NK-92 treated with Interleukin-12 subunit alpha and Interleukin-12 subunit beta, amount 100 ng/mL, for 24 hours (cell line): ENCODE measurements at regions not wholly inside any gene's neighbourhood (a gene's known extent, or its start where the extent isn't known, plus 50 kb on each side); places are given as distances from the start of the nearest gene placed in this dataset.

Source experiments
- DNase-seq: peaks from one replicate; lab custom pipeline; 2025; lab: John Stamatoyannopoulos, UW

DNA sequence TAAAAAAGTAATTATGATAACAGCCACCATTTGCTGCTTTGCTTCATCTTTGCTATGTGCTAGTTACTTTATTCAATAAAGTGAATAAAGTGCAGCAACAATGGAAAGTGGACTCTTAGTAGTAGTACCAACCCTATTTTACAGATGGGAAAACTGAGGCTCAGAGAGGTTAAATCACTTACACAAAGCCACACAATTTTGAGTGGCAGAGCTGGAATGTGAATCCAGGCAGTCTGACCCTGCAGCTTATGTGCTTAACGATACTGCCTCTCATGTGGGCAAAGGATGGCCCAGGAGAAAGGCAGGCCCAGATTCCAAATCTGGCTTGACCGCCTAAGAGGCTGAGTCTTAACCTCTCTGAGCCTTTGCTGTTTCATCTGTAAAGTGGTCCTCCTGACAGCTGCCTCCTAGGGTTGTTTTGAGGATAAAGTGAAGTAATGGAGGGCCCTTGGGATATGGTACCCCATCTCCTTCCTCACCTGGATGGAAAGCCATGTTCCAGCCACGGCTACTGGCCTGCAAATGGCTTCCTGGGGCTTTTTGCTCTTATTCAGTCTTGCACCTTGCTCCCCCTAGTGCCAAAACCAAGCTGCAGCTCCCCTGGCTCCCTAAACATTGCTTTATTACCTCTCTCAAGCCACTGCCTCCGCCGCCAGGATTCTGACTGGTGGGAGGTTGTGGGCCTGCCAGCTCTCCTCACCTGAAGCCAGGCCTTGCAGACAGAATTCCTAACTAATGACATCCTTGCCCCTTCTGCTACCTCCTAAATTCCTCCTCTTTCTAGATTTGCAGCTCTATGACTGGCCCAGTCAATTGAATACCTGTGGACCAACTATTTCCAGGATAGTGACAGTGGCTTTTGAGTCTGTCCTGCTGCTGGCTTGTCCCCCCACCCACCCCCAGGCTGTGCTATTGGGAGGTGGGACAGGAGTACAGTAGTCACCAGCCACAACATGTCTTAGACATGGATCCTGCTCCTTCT lies 283.3 kb upstream of the PWP1 start:
- DNase-seq, result peak; percentile 26

DNA sequence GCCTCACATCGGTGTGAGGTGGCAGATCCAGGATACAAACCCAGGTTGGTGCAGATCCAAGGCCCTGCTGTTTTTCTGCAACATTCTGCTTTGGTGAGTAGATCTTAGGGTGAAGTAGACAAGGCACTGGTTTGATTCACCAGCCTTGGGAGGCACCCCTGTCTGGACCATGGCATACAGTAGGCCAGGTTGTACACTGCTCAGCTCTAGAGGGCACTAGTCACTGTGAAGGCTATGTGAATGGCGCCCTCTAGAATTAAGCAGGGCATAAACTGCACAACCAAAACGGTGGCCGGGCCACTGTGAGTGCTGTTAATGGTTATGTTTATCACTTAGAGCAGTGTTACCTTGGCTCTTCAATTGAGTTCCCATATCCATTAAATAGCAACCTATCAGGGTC lies 280.6 kb upstream of the PWP1 start:
- no peak for DNase-seq

DNA sequence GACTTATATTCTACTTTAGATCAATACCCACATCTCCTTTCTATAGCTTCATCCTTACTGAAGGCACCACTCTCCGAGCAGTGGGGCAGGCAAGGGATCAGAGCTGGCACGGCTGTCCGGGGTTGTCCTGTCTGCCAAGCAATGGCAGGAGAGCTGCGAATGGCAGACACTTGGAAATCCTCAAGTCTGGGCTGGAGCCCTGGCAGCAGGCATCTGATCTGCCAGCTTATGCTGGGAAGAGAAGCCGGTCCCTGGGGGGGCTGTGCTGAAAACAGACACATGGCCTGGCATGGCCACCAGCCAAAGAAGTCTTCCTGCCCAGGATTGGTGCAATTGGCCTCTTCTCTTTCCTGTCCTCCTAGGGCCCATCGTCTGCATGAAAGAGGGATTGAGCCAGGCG lies 280.2 kb upstream of the PWP1 start:
- DNase-seq, result no peak

DNA sequence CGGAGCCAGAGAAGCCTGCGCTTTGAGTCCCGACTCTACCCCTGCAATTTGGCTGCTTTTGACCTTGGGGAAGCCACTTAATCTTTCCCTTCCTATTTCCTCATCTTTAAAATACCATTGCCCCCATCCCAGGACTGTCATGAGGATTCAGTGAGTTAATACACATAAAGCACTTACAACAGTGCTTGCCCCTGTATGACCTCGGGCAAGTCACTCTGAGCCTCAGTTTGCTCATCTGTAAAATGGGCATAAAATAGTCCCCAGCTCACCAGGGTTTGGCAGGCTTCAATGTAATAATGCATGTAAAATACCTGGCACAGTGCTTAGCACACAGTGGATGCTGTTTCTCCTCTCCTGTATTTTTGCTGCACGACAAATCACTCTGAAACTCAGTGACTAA lies 278.7 kb upstream of the PWP1 start:
- DNase-seq, result no peak

DNA sequence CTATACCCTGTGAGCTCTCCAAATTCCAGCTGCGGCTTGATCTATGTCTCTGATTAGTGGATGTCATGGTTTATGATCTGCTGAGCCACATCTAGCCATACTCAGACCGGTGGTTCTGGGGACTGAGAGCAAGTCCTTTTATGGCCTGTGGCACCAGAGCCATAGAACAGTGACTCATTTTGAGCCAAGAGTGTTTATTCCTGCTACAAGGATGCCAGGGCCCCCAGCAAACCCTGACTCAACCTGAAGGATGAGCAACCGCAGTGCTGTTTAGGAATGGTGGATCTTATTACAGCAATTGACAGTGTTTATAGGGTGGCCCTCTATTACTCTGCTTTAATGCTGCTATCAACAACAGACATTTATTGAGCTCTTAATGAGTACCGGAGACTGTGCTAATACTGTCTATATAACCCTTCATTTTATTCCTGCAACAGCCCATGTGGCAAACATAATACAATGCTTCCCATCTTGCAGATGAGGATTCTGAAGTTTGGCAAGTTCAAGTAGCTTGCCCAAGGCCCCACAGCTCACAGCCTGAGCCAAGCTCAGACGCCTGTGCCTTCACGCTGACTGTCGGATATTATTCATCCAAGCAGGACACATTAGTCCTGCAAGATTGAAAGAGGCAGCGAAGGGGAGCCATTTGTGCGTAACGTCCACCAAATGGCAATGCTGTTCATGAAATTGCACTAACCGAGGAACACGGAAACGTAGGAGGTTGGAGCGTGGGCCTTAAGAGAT lies 273.6 kb upstream of the PWP1 start:
- no peak for DNase-seq

DNA sequence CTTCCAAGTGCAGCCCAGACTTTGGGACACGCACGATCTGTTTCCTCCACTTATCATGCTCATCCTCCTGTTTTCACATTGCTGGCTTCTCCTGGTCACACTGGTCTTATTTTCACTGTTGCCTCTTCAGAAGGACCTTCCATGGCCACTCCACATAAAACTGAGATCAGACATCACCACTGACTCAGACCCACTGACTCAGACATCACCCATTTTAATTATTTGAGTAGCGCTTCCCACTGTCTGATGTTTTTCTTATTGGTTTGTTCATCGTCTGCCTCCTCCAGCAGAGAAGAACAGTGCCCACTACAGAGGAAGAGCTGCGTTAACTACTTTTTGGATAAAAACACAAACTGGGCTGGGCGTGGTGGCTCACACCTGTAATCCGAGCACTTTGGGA lies 270.5 kb upstream of the PWP1 start:
- no peak for DNase-seq

DNA sequence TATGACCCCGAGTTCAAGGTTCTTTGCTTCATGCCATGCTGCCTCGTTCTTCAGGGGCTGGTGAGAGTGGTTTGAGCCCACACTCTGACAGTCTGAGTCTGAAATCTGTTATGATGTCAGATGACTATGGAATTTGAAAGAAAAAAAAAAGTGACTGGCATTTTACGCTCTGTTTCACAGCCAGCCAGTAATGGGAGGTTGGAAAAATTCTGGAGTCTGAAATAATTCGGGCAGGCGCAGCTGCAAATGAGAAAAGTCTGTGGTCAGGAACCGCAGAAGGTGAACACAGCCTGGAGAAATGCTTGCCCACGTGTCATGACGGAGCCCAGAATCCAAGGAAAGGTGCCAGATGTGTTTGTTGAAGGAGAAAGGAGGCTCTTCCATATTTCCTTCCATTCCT lies 269.8 kb upstream of the PWP1 start:
- no peak for DNase-seq

DNA sequence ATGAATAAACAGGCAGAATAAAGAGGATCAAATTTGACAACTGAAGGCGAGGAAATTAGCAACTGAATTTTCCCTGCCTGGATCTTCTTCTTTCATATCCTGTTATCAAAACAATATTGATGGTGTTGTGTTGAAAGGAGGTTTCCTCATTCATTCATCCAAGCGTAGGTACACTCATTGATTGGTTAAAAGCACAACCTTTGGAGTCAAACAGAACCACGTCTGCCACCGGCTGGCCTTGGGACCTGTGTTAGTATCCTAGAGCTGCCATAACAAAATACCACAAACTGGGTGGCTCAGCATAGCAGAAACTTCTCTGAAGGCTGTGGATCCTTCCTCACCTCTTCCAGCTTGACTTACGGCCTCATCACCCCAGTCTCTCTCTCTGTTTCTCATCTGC lies 268.6 kb upstream of the PWP1 start:
- no peak for DNase-seq

DNA sequence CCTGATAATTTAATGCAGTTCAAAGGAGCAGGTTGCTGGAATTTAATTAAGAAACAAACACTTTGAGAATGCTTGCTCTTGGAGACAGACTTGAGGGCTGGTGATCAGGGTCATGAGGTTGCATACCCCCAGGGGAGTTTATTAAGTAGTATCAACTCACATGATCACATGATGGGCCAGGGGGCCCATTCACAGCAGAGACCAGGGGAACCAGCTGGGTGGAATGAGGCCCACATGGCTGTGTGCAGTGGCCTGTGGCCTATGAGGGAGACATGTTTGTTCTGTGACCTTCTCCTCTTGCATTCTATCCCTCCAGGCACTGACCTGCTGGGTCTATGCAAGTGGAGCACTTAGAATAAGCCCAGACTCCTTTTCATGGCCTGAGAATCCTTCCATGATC lies 266.6 kb upstream of the PWP1 start:
- DNase-seq, result no peak

DNA sequence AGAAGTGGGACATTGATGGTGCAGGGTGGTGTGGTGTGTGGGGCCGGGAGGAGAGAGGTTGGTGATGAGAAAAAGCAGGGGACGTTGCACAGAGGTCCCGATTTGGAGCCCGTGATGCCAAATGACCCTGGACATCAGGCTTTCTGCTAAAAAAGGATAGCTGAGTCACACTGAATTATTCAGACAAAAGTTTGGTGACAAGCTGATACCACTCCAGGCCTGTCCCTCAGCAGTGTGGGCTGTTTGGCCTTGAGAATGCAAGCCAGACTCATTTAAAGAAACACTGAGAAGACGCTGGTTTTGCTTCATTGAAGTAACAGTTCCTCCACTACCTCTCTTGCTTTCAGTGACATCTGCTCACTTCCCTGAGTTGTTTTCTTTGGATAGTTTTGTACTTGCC lies 262.1 kb upstream of the PWP1 start:
- no peak for DNase-seq

DNA sequence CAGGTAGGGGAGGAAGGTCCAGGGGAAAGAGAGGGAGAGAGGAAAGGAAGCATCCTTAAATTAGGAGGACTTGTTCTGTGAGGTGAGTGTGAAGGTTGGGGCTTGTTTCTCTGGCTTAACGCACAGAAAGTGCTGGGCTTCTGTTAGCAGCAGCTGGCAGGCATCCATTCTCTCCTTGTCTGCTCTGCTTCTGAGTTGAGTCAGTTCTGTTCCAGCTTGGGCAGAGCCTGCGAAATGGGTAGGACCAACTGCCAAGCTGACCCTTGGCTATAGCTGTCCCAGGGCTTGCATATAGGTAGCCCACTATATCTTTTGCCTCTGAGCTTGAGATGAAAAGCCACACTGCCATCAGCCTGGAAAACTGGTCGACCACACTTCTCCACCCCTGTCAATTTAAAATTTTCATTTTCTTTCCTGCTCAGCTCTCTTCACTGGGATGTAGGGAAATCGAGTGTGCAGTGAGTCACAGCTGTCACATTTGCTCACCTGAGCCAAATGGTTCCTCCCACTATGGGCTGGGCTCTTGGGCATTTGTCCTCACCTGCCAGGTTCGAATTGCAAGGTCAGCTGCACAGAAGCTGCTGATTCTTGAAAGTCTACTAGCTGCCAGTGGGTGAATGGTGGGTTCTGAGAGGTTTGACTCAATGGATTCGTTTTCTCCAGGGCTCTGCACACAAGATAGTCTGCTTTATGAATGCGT lies 256.4 kb upstream of the PWP1 start:
- no peak for DNase-seq

DNA sequence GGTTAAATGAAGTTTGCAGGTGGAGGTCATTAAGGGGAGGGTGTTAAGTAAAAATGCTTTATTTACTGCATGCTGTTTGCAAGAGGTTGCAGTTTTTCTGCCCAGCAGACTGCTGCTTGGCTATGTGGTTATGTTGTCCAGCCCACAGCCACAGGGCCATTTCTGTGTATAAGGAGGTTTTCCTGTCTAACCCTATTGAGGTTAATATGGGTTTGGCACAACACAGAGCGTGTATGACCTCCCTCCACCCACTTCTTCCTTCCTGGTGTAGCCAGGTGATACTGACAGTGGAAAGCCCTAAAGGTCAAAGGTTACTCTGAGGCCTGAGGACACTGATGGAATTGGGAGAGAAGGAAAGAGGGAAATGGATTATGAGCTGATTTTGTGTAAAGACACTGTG lies 253.7 kb upstream of the PWP1 start:
- DNase-seq, result peak; percentile 60

DNA sequence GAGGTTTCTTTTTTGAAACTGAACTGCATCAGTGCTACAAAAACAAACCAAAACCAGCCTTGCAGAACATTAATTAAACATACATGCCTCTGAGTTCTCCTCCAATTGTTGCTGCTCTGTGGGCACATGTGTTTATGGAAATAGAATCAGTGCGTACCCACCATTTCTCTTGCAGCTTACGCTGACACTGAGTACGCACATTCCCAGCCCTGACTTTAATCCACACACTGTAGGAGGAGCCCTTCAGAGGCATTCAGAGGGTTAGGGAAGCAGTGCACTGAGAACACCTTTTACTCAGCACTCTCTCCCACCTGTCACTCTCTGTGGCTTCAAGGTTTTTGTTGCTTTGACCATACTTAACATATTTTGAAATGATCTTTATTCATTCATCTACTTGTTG lies 250.5 kb upstream of the PWP1 start:
- DNase-seq, result no peak

DNA sequence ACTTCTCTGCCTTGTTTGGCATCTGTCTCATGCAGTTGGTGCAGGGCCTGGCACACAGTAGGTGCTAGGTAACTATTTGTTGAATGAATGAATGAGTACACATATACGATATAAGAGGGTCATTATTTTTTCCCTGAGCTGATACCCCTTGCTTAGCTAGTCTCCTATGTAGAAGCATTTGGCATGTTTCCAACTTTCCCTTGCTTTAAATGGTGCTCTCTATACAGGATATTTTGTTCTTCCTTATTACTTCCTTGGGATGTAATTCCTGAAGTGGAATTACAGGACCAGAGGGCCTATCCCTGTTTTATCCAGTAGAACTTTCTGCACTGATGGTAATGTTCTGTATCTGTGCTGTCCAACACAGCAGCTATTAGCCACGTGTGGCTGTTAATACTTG lies 250.1 kb upstream of the PWP1 start:
- no peak for DNase-seq

DNA sequence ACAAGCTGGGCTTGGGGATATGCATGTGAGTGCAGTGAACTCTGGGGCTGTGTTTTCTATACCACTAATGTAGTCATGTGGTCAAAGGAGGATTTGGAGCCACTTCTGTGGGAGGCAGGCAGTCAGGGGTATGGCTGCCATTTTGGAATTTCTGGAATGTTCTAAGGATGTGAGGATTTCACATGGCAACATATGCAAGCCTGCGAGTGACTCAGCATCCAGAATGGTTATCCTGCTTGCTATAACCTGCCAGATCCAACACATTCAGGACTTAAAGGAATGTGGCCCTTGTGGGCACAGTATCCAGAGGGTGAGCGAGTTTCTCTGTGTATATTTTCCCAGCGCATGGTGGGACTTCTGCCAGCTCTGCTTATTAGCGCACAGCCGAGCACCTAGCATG lies 249.2 kb upstream of the PWP1 start:
- DNase-seq, result no peak

DNA sequence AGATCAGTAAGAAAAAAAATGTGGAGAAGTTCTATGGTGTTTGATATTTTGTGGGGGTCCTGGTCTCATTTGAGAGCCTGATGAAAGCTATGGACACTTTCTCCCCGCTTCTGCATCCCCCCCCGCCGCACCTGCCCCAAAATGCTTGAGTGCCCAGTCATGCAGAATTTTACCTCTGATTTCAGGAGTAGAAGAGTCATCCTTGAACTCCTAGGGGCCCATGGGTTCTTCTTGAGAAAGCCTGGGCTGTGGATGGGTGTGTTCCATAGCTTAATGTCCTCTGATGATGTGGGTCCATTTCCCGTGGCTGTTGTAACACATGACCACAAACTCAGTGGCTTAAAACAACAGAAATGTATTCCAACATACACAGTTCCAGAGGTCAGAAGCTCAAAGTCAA lies 248.8 kb upstream of the PWP1 start:
- no peak for DNase-seq

DNA sequence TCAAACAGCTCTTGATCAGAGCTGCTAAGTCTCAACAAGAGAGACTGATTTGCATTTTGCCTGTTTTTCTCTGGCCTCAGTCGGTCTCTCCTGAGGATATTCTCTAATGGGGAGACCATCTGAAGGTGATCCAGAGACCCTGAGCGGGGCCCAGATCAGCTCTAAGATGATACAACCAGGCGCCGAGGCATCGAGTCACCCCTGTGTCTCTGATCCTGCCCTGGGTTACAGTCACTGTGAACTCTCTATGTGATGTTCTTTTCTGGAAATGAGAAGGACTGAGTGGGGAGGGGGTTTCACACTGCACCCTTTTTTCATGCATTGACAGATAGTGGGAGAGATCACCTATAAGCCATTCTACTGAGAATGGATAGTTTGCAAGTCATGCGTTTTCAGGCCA lies 247.6 kb upstream of the PWP1 start:
- no peak for DNase-seq

DNA sequence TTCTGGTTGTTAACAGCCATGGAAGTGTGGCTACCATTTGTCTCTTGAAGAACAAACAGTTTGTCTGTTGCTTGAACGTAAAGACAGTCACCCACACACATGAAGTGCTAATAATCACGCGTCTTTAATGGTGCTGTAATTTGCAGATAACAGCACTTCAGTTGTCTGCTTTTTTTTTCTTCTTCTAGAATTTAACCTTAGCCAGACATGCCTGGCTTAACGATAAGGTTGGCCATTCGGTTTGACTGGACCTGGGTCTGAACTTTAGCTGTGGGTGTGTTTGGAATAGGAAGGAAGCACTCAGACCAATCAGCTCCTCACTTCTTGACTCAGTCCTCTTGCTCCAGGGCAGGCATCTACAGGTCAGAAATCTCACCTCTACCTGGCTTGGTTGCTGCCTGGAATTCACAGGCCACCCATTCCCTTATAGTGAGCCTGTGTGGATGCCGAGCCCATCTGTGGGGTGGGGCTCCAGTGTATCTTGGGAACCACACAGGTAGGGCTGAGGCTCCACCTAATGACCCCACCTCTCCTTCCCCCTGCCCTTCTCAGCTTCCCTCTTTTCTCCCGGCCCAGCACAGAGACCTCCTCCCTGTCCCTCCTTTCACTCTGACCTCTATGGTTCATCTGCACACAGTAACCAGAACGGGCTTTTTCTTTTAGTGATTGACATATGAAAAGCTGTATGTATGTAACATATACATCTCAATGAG lies 246.4 kb upstream of the PWP1 start:
- no peak for DNase-seq

DNA sequence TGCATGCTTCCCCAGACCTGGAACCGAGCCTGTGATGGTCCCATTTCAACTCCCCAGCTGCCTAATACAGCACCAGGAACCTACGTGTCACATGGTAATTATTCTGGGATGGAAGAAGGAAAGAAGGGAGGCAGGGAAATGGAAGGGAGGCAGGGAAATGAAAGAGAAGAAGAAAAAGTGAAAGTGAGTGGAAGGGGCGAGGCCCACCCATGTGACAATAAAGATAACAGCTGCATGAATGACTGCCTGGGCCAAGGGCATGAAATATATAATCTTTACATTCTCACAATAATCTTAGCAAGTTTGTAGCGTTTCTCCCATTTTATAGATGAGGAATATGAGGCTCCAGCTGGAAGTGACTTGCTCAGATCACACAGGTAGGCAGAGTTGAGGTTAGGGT lies 245.0 kb upstream of the PWP1 start:
- DNase-seq, result no peak

DNA sequence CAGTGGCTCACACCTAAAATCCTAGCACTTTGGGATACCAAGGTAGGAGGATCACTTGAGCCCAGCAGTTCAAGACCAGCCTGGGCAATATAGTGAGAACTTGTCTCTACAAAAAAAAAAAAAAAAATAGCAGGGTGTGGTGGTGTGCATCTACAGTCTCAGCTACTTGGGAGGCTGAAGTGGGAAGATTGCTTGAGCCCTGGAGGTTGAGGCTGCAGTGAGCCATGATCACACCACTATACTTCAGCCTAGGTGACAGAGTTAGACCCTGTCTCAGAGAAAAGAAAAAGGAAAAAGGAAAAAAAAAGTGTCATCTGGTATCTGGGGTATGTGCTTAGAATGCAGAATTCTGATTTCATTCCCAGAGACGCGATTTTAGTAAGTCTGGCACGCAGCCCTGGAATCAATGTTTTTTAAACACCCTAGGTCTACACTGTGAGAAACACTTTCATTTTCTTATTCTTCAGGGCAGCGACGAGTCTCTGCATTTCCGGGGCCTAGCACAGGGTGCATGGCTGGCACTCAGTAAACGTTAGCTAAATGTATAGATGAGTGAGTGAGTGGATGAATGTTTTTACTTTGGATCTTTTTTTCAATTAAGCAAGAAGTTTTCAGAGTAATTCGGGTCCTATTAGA lies 243.8 kb upstream of the PWP1 start:
- no peak for DNase-seq

DNA sequence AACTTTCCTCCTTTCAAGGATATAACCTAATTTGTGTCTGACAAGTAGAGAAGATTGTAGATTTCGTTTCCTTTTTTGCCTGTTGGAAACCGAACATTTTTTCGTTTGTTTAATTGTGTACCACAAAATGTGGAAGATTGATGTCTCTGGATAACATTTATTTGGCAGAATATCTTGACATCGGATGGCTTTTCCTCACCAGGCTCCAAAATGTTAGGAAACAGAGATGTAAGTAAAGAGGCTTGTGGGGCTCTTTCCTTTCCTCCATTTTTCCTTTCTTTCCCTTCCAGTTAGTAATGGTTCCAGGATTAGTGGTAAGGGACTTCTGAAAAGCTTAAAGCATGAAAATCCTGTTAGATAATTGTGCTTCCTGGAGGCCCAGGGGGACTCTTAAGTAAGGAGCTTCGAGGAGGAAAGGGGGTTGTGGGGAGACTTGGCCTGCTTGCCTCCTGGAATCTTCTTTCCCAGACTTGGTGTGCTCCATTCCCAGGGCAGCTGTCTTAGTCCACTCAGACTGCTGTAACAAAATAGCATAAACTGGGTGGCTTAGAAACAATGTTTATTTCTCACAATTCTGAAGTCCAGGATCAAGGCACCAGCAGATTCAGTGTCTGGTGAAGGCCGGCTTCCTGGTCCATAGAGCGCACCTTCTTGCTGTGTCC lies 243.1 kb upstream of the PWP1 start:
- no peak for DNase-seq
